ENCODE measurements at regions not wholly inside any gene's neighbourhood (a gene's known extent, or its start where the extent isn't known, plus 50 kb on each side); places are given as distances from the start of the nearest gene placed in this dataset.

DNA sequence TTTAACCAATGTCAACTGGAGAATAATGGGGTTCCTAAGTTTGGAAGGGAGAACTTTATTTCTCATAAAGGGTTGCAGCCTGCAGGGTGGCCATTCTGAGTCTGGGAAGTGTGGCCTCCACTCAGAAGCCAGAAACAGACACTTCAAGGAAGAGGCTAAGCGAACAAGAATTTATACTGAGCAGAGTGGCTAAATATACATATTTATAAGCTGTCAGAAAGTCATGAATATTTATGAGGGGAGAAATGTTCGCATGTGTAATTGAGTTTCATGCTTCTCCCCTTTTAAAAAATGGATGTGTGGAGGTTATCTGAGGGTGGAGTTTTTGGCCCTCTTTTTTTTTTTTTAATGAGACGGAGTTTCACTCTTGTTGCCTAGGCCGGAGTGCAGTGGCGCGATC lies 78.1 kb upstream of the PLAC8 start:
- ChIA-PET RAD21 (ENCODE audit: low non-redundant PET in 1 of 2, low total read pairs in 2 of 2, uncharacterized antibody in 2 of 2, unreplicated experiment in 2 of 2) (no interaction called here), CTCF (no interaction called here), POLR2A (no interaction called here)
- ATAC-seq (no peak), DNase-seq (ENCODE audit: low read depth, low spot score) (no peak)
- H2AFZ ChIP-seq (ENCODE audit: low read depth, low read length, poor library complexity, severe bottlenecking): no peak overlapping the region
- TF ChIP-seq EZH2 (IDR thresholded peaks at IDR 0.05) (no peak), TCF7L2 (IDR thresholded peaks at IDR 0.05; ENCODE audit: borderline replicate concordance, extremely low read depth, insufficient read depth, insufficient read length) (no peak)
- intact Hi-C loops (cut with micrococcal nuclease): no loop called here
- no peaks in the 10 kb centered on the region for H3K9me3 ChIP-seq (ENCODE audit: control insufficient read depth in 1 of 2, insufficient read depth in 1 of 2, low read depth in 1 of 2, low read length in 2 of 2)
- no peaks in the 10 kb centered on the region for H3K9me2 ChIP-seq (ENCODE audit: insufficient read depth)
- H3K27me3 ChIP-seq (ENCODE audit: insufficient read depth, low read length): no peaks in the 10 kb centered on the region
- H3K79me2 ChIP-seq (ENCODE audit: insufficient read depth, low read length): no peaks in the 10 kb centered on the region
- no peak overlapping the region for H3K27ac ChIP-seq (ENCODE audit: low read depth, low read length)
- no peak overlapping the region for H3K4me2 ChIP-seq (ENCODE audit: low read length)
- H3K4me1 ChIP-seq (ENCODE audit: control insufficient read depth in 1 of 2, insufficient read depth in 2 of 2, low read length in 2 of 2): peaks cover 0 to 22% of the 10 kb centered on the region in 2 experiments; a peak in 2 of 4 replicates
- no TSS peak for BruUV-seq (replicated peaks)
- H3K4me3 ChIP-seq (replicated peaks in 1 of 2; ENCODE audit: low read depth in 1 of 2, low read length in 2 of 2): no peak overlapping the region
- no peaks in the 10 kb centered on the region for H3K36me3 ChIP-seq (ENCODE audit: control insufficient read depth in 1 of 2, insufficient read depth in 2 of 2, low read length in 2 of 2)
- H4K20me1 ChIP-seq (ENCODE audit: insufficient read depth): no peaks in the 10 kb centered on the region
- no peak overlapping the region for H3K9ac ChIP-seq (ENCODE audit: low read length)

DNA sequence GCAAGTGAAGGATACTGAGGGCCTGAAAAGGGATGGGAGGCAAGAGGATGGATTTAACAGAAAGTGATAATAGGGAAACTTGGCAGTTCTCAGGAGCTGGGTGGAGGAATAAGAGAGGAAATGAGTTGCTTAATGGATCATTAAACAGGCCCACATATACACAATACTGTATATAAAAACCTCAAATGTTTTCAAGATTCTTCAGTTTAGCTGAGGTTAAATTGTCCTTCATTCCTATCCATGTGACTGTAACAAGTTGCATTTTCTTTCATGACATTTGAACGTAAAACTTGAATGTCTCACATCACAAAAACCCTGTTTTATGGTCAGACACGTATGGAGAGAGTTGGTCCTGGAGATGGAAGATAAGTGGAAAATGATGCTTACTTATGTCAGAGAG lies 76.5 kb upstream of the PLAC8 start:
- no TSS peak for BruUV-seq (replicated peaks)
- H3K27ac ChIP-seq (ENCODE audit: low read depth, low read length): no peak overlapping the region
- TF ChIP-seq FOSL1 (IDR thresholded peaks at IDR 0.05; ENCODE audit: low read depth) (no peak), CBX3 (IDR thresholded peaks at IDR 0.05; ENCODE audit: low read depth) (no peak), EZH2phosphoT487 (IDR thresholded peaks at IDR 0.05; ENCODE audit: borderline replicate concordance) (no peak), SRF (IDR thresholded peaks at IDR 0.05; ENCODE audit: low read depth) (no peak), ZNF274 (IDR thresholded peaks at IDR 0.05; ENCODE audit: low read depth, low read length) (no peak), POLR2AphosphoS5 (IDR thresholded peaks at IDR 0.05; ENCODE audit: low read depth, low read length) (no peak), SP1 (IDR thresholded peaks at IDR 0.05; ENCODE audit: low read depth) (no peak), YY1 (IDR thresholded peaks at IDR 0.05; ENCODE audit: extremely low read depth, insufficient replicate concordance, low read depth, low read length) (no peak), TCF7L2 (IDR thresholded peaks at IDR 0.05; ENCODE audit: borderline replicate concordance, extremely low read depth, insufficient read depth, insufficient read length) (no peak), CEBPB (IDR thresholded peaks at IDR 0.05; ENCODE audit: low read depth) (no peak), SIN3A (IDR thresholded peaks at IDR 0.05; ENCODE audit: low read depth) (no peak)
- TF ChIP-seq, protein P1, sequence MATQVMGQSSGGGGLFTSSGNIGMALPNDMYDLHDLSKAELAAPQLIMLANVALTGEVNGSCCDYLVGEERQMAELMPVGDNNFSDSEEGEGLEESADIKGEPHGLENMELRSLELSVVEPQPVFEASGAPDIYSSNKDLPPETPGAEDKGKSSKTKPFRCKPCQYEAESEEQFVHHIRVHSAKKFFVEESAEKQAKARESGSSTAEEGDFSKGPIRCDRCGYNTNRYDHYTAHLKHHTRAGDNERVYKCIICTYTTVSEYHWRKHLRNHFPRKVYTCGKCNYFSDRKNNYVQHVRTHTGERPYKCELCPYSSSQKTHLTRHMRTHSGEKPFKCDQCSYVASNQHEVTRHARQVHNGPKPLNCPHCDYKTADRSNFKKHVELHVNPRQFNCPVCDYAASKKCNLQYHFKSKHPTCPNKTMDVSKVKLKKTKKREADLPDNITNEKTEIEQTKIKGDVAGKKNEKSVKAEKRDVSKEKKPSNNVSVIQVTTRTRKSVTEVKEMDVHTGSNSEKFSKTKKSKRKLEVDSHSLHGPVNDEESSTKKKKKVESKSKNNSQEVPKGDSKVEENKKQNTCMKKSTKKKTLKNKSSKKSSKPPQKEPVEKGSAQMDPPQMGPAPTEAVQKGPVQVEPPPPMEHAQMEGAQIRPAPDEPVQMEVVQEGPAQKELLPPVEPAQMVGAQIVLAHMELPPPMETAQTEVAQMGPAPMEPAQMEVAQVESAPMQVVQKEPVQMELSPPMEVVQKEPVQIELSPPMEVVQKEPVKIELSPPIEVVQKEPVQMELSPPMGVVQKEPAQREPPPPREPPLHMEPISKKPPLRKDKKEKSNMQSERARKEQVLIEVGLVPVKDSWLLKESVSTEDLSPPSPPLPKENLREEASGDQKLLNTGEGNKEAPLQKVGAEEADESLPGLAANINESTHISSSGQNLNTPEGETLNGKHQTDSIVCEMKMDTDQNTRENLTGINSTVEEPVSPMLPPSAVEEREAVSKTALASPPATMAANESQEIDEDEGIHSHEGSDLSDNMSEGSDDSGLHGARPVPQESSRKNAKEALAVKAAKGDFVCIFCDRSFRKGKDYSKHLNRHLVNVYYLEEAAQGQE (IDR thresholded peaks at IDR 0.05; ENCODE audit: low read depth): no peak
- TF ChIP-seq, protein P2, sequence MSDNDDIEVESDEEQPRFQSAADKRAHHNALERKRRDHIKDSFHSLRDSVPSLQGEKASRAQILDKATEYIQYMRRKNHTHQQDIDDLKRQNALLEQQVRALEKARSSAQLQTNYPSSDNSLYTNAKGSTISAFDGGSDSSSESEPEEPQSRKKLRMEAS (IDR thresholded peaks at IDR 0.05): no peak
- TF ChIP-seq, protein P3, sequence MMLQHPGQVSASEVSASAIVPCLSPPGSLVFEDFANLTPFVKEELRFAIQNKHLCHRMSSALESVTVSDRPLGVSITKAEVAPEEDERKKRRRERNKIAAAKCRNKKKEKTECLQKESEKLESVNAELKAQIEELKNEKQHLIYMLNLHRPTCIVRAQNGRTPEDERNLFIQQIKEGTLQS (IDR thresholded peaks at IDR 0.05): no peak
- TF ChIP-seq, protein P4, sequence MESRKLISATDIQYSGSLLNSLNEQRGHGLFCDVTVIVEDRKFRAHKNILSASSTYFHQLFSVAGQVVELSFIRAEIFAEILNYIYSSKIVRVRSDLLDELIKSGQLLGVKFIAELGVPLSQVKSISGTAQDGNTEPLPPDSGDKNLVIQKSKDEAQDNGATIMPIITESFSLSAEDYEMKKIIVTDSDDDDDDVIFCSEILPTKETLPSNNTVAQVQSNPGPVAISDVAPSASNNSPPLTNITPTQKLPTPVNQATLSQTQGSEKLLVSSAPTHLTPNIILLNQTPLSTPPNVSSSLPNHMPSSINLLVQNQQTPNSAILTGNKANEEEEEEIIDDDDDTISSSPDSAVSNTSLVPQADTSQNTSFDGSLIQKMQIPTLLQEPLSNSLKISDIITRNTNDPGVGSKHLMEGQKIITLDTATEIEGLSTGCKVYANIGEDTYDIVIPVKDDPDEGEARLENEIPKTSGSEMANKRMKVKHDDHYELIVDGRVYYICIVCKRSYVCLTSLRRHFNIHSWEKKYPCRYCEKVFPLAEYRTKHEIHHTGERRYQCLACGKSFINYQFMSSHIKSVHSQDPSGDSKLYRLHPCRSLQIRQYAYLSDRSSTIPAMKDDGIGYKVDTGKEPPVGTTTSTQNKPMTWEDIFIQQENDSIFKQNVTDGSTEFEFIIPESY (IDR thresholded peaks at IDR 0.05; ENCODE audit: extremely low read depth, insufficient replicate concordance, low read length): no peak

More for the DNA sequence above, 76.5 kb upstream of the PLAC8 start:
- H3K9me3 ChIP-seq (ENCODE audit: control insufficient read depth in 1 of 2, insufficient read depth in 1 of 2, low read depth in 1 of 2, low read length in 2 of 2): no peaks in the 10 kb centered on the region
- ChIA-PET POLR2A (no interaction called here), RAD21 (ENCODE audit: low non-redundant PET in 1 of 2, low total read pairs in 2 of 2, uncharacterized antibody in 2 of 2, unreplicated experiment in 2 of 2) (no interaction called here), CTCF (no interaction called here)
- no peak for DNase-seq (ENCODE audit: low read depth, low spot score)
- H3K9me2 ChIP-seq (ENCODE audit: insufficient read depth): no peaks in the 10 kb centered on the region
- no peak overlapping the region for H2AFZ ChIP-seq (ENCODE audit: low read depth, low read length, poor library complexity, severe bottlenecking)
- no peak overlapping the region for H3K4me3 ChIP-seq (replicated peaks in 1 of 2; ENCODE audit: low read depth in 1 of 2, low read length in 2 of 2)
- no peaks in the 10 kb centered on the region for H3K79me2 ChIP-seq (ENCODE audit: insufficient read depth, low read length)
- H3K27me3 ChIP-seq (ENCODE audit: insufficient read depth, low read length): no peaks in the 10 kb centered on the region
- intact Hi-C loops (cut with micrococcal nuclease): no loop called here
- ATAC-seq: no peak
- no peaks in the 10 kb centered on the region for H3K36me3 ChIP-seq (ENCODE audit: control insufficient read depth in 1 of 2, insufficient read depth in 2 of 2, low read length in 2 of 2)
- peaks cover 0 to 22% of the 10 kb centered on the region in 2 experiments; a peak in 2 of 4 replicates for H3K4me1 ChIP-seq (ENCODE audit: control insufficient read depth in 1 of 2, insufficient read depth in 2 of 2, low read length in 2 of 2)
- H3K9ac ChIP-seq (ENCODE audit: low read length): no peak overlapping the region
- H3K4me2 ChIP-seq (ENCODE audit: low read length): no peak overlapping the region
- no peaks in the 10 kb centered on the region for H4K20me1 ChIP-seq (ENCODE audit: insufficient read depth)
